ENCODE measurements at regions not wholly inside any gene's neighbourhood (a gene's known extent, or its start where the extent isn't known, plus 50 kb on each side); places are given as distances from the start of the nearest gene placed in this dataset.

DNA sequence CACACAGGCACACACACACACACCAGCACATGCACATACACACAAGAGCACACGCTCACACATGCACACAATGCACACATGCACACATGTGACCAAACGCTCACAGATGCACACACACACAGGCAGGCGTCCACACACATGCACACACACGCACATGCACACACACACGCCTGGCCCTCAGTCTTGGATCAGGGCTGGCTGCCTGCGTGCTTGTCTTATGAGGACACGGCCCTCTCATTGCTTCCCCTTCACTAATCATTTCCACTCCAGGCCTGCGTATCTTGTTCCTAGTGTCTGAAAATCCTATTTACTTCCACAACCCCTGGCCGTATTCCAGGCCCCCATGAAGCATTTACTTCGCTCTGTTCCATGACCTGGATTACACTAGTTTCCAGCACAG is 740.5 kb downstream of the BRD1 start:
- BruUV-seq (replicated peaks), result no TSS peak
- Histone ChIP-seq H3K14ac (replicated peaks; ENCODE audit: low read depth, low read length) (no peak overlapping the region), H3K9me1 (ENCODE audit: insufficient read depth, low read length) (no peaks in the 10 kb centered on the region), H3K4me1 (ENCODE audit: control insufficient read depth, insufficient read depth, low read length) (no peaks in the 10 kb centered on the region), H3K23ac (ENCODE audit: low read depth, low read length) (no peak overlapping the region), H3K9me3 (ENCODE audit: control insufficient read depth, insufficient read depth, low read length) (peaks cover 55% of the 10 kb centered on the region), H4K8ac (ENCODE audit: low read depth in 2 of 2, low read length in 2 of 2) (no peak overlapping the region), H3K9ac (ENCODE audit: low read depth, low read length) (no peak overlapping the region), H2BK120ac (ENCODE audit: low read depth, low read length) (no peak overlapping the region), H2AK9ac (replicated peaks; ENCODE audit: low read depth, low read length, poor library complexity) (no peak overlapping the region), H3K4me2 (ENCODE audit: low read depth, low read length) (no peak overlapping the region), H2BK15ac (ENCODE audit: low read depth, low read length) (no peak overlapping the region), H4K20me1 (ENCODE audit: insufficient read depth, low read length) (no peaks in the 10 kb centered on the region), H4K91ac (ENCODE audit: insufficient read depth, low read depth, low read length) (no peak overlapping the region), H3K36me3 (ENCODE audit: control insufficient read depth, insufficient read depth, low read length) (no peaks in the 10 kb centered on the region), H2BK20ac (ENCODE audit: low read depth, low read length) (no peak overlapping the region), H3K79me1 (ENCODE audit: low read depth in 1 of 2, low read length in 2 of 2) (no peaks in the 10 kb centered on the region), H3K27ac (ENCODE audit: insufficient read depth, low read length) (no peak overlapping the region), H3K18ac (ENCODE audit: low read depth, low read length) (no peak overlapping the region), H3K4ac (ENCODE audit: low read depth, low read length) (no peak overlapping the region), H3K56ac (ENCODE audit: extremely low read depth, insufficient read depth, low read length) (no peak overlapping the region), H3K27me3 (ENCODE audit: control insufficient read depth, insufficient read depth, low read length) (no peaks in the 10 kb centered on the region), H2AFZ (replicated peaks; ENCODE audit: low read length, poor library complexity) (no peak overlapping the region), H3K4me3 (ENCODE audit: insufficient read depth, low read depth, low read length) (no peak overlapping the region), H2BK5ac (ENCODE audit: low read depth, low read length, poor library complexity, severe bottlenecking) (no peak overlapping the region), H2AK5ac (ENCODE audit: low read depth, low read length) (no peak overlapping the region), H4K5ac (ENCODE audit: low read depth, low read length) (no peak overlapping the region)
- in situ Hi-C loops (cut with MboI; ENCODE audit: low sequenced_read_pairs), result no loop called here
- TF ChIP-seq FOS (IDR thresholded peaks at IDR 0.05; ENCODE audit: low read depth, low read length) (no peak), MAFK (IDR thresholded peaks at IDR 0.05; ENCODE audit: low read depth, low read length) (no peak)
- ATAC-seq (ENCODE audit: low read depth), result no peak
- intact Hi-C loops (cut with micrococcal nuclease), result no loop called here
- CTCF ChIA-PET, result no interaction called here
- dilution Hi-C loops (cut with HindIII; ENCODE audit: low sequenced_read_pairs, unreplicated experiment), result no loop called here
- POLR2A ChIA-PET (ENCODE audit: unreplicated experiment), result no interaction called here
- DNase-seq, result no peak
- WGBS, 2 experiments (ENCODE audit: extremely low coverage in 2 of 2, insufficient read length in 1 of 2), result 28% methylated on average over 4 of the region's 10 CpGs; no CpG with 5 or more reads in 1 of the 2 experiments

Measured in IMR-90 (cell line).